IPS-NIHi7 (cell line): ENCODE measurements at regions not wholly inside any gene's neighbourhood (a gene's known extent, or its start where the extent isn't known, plus 50 kb on each side); places are given as distances from the start of the nearest gene placed in this dataset.
"Not testable (repeated sequence)": the region's sequence is repeated elsewhere in the genome, so short reads cannot be mapped to it uniquely, and the experiment has no call there.

Experiments used
- DNase-seq: peaks from one replicate; pipeline ENCODE4 v3.0.0; 2012; ENCODE audit warnings: mixed read lengths; ENCODE audit errors: extremely low spot score

- no peak for DNase-seq
Observed at GRCh38 chr9:103068753-103069152, 73.6 kb downstream of the CYLC2 start.

GRCh38 chr9:103078581-103078980, 83.4 kb downstream of the CYLC2 start:
- DNase-seq = no peak

GRCh38 chr9:103082494-103082893, 87.4 kb downstream of the CYLC2 start:
- DNase-seq = no peak

GRCh38 chr9:103089357-103089756, 94.2 kb downstream of the CYLC2 start:
- no peak for DNase-seq

GRCh38 chr9:103104101-103104500, 109.0 kb downstream of the CYLC2 start:
- DNase-seq = no peak

- no peak for DNase-seq
Observed at GRCh38 chr9:103116246-103116645, 121.1 kb downstream of the CYLC2 start.

GRCh38 chr9:103126494-103126893, 131.4 kb downstream of the CYLC2 start:
- no peak for DNase-seq

GRCh38 chr9:103139891-103140290, 144.8 kb downstream of the CYLC2 start:
- DNase-seq = no peak

GRCh38 chr9:103152473-103152872, 157.3 kb downstream of the CYLC2 start:
- DNase-seq = peak; percentile 10

GRCh38 chr9:103167530-103167929, 172.4 kb downstream of the CYLC2 start:
- no peak for DNase-seq

GRCh38 chr9:103168254-103168653, 173.1 kb downstream of the CYLC2 start:
- no peak for DNase-seq

- no peak for DNase-seq
Observed at GRCh38 chr9:103169798-103170197, 174.7 kb downstream of the CYLC2 start.

- no peak for DNase-seq
Observed at GRCh38 chr9:103183701-103184171, 188.6 kb downstream of the CYLC2 start.

- DNase-seq = no peak
Observed at GRCh38 chr9:103186959-103187358, 191.8 kb downstream of the CYLC2 start.

GRCh38 chr9:103188781-103189350, 193.7 kb downstream of the CYLC2 start:
- DNase-seq = no peak

- DNase-seq = no peak
Observed at GRCh38 chr9:103193992-103194391, 198.9 kb downstream of the CYLC2 start.

- DNase-seq = no peak
Observed at GRCh38 chr9:103203172-103203571, 208.0 kb downstream of the CYLC2 start.

GRCh38 chr9:103205881-103206585, 210.9 kb downstream of the CYLC2 start:
- not testable (repeated sequence) for DNase-seq

GRCh38 chr9:103210607-103211006, 215.5 kb downstream of the CYLC2 start:
- DNase-seq = no peak

- DNase-seq = no peak
Observed at GRCh38 chr9:103215197-103215596, 220.1 kb downstream of the CYLC2 start.

- DNase-seq = no peak
Observed at GRCh38 chr9:103225702-103226646, 230.8 kb downstream of the CYLC2 start.

- DNase-seq = no peak
Observed at GRCh38 chr9:103226647-103227013, 231.5 kb downstream of the CYLC2 start.
